ENCODE measurements at regions not wholly inside any gene's neighbourhood (a gene's known extent, or its start where the extent isn't known, plus 50 kb on each side); places are given as distances from the start of the nearest gene placed in this dataset.

DNA sequence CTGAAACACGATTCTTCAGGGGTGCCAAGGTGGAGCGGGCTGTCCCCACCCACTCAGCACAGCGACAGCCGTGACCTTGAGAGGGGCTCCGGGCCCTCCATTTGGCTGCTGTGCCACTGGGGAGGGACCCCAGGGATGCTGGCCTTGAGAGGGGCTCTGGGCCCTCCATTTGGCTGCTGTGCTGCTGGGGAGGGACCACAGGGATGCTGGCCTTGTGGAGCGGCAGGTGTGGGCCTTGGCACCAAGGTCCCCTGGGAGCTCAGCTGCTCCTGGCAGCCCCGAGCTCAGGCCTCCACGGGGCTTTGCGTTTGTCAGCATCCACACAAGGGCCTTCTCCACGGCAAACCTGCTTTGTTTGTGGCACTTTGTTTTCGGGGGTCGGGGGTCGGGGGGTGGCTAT, 137.6 kb upstream of the LPCAT1 start:
- RAD21 ChIA-PET (ENCODE audit: unreplicated experiment): no interaction called here
- Histone ChIP-seq H3K9me3 (replicated peaks; ENCODE audit: control insufficient read depth, insufficient read depth, low read length) (no peaks in the 10 kb centered on the region), H3K4me3 (no peak overlapping the region), H3K4me1 (ENCODE audit: control insufficient read depth, insufficient read depth, low read length) (no peaks in the 10 kb centered on the region), H3K36me3 (ENCODE audit: control insufficient read depth in 2 of 2, insufficient read depth in 2 of 2, low read length in 1 of 2) (no peaks in the 10 kb centered on the region), H4K20me1 (ENCODE audit: control insufficient read depth, insufficient read depth) (no peaks in the 10 kb centered on the region), H3K4me2 (ENCODE audit: control insufficient read depth, insufficient read depth) (no peak overlapping the region), H3K9ac (ENCODE audit: control insufficient read depth, insufficient read depth, low read length) (no peak overlapping the region), H3K27me3 (replicated peaks in 1 of 2; ENCODE audit: control insufficient read depth in 2 of 2, insufficient read depth in 2 of 2, low read length in 1 of 2) (peaks cover 0 to 6% of the 10 kb centered on the region in 2 experiments; a peak in 3 of 4 replicates), H3K27ac (ENCODE audit: control insufficient read depth, insufficient read depth) (no peak overlapping the region), H2AFZ (ENCODE audit: control insufficient read depth, low read depth, low read length) (no peak overlapping the region), H3K79me2 (ENCODE audit: control insufficient read depth, insufficient read depth, low read length) (no peaks in the 10 kb centered on the region)
- WGBS (ENCODE audit: insufficient coverage, insufficient replicate concordance, low lambda C conversion rate, missing lambda C conversion rate): 13% methylated on average over 13 of the region's 13 CpGs
- DNase-seq (ENCODE audit: low read depth, low spot score): no peak
- CTCF ChIA-PET: interaction anchor here (0.6 to 0.9 kb wide), 2 partner anchors 13 to 183 kb away, joined by 3 read pairs; no protein-coding TSS in a partner anchor
- ATAC-seq: no peak
- BruUV-seq (replicated peaks): no TSS peak
- intact Hi-C loops (cut with micrococcal nuclease; ENCODE audit: unreplicated experiment) (no loop called here), in situ Hi-C loops (cut with MboI) (no loop called here)
- SMC1A ChIA-PET (ENCODE audit: uncharacterized antibody, unreplicated experiment): no interaction called here
- TF ChIP-seq, protein P1, sequence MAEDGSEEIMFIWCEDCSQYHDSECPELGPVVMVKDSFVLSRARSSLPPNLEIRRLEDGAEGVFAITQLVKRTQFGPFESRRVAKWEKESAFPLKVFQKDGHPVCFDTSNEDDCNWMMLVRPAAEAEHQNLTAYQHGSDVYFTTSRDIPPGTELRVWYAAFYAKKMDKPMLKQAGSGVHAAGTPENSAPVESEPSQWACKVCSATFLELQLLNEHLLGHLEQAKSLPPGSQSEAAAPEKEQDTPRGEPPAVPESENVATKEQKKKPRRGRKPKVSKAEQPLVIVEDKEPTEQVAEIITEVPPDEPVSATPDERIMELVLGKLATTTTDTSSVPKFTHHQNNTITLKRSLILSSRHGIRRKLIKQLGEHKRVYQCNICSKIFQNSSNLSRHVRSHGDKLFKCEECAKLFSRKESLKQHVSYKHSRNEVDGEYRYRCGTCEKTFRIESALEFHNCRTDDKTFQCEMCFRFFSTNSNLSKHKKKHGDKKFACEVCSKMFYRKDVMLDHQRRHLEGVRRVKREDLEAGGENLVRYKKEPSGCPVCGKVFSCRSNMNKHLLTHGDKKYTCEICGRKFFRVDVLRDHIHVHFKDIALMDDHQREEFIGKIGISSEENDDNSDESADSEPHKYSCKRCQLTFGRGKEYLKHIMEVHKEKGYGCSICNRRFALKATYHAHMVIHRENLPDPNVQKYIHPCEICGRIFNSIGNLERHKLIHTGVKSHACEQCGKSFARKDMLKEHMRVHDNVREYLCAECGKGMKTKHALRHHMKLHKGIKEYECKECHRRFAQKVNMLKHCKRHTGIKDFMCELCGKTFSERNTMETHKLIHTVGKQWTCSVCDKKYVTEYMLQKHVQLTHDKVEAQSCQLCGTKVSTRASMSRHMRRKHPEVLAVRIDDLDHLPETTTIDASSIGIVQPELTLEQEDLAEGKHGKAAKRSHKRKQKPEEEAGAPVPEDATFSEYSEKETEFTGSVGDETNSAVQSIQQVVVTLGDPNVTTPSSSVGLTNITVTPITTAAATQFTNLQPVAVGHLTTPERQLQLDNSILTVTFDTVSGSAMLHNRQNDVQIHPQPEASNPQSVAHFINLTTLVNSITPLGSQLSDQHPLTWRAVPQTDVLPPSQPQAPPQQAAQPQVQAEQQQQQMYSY (CRISPR knock-in tag; IDR thresholded peaks at IDR 0.05): no peak
- no peak for TF ChIP-seq SIX5 (IDR thresholded peaks at IDR 0.05; ENCODE audit: low read depth, low read length, severe bottlenecking)
- TF ChIP-seq POLR2A (IDR thresholded peaks at IDR 0.05; ENCODE audit: low read depth, low read length): no peak
- TF ChIP-seq ZNF24 (IDR thresholded peaks at IDR 0.05): no peak
- TF ChIP-seq, protein P2, sequence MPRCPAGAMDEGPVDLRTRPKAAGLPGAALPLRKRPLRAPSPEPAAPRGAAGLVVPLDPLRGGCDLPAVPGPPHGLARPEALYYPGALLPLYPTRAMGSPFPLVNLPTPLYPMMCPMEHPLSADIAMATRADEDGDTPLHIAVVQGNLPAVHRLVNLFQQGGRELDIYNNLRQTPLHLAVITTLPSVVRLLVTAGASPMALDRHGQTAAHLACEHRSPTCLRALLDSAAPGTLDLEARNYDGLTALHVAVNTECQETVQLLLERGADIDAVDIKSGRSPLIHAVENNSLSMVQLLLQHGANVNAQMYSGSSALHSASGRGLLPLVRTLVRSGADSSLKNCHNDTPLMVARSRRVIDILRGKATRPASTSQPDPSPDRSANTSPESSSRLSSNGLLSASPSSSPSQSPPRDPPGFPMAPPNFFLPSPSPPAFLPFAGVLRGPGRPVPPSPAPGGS (IDR thresholded peaks at IDR 0.05; ENCODE audit: borderline replicate concordance, insufficient read depth, low read depth, low read length, poor library complexity, severe bottlenecking): no peak
- TF ChIP-seq NR2F1 (conservative IDR thresholded peaks at IDR 0.05): no peak
- TF ChIP-seq IKZF1 (conservative IDR thresholded peaks at IDR 0.05): no peak
- TF ChIP-seq NRF1 (conservative IDR thresholded peaks at IDR 0.05; ENCODE audit: low read depth, low read length): no peak
- no peak for TF ChIP-seq SPI1 (IDR thresholded peaks at IDR 0.05; ENCODE audit: borderline replicate concordance, insufficient read depth, low read depth, low read length)
- TF ChIP-seq, protein P3, sequence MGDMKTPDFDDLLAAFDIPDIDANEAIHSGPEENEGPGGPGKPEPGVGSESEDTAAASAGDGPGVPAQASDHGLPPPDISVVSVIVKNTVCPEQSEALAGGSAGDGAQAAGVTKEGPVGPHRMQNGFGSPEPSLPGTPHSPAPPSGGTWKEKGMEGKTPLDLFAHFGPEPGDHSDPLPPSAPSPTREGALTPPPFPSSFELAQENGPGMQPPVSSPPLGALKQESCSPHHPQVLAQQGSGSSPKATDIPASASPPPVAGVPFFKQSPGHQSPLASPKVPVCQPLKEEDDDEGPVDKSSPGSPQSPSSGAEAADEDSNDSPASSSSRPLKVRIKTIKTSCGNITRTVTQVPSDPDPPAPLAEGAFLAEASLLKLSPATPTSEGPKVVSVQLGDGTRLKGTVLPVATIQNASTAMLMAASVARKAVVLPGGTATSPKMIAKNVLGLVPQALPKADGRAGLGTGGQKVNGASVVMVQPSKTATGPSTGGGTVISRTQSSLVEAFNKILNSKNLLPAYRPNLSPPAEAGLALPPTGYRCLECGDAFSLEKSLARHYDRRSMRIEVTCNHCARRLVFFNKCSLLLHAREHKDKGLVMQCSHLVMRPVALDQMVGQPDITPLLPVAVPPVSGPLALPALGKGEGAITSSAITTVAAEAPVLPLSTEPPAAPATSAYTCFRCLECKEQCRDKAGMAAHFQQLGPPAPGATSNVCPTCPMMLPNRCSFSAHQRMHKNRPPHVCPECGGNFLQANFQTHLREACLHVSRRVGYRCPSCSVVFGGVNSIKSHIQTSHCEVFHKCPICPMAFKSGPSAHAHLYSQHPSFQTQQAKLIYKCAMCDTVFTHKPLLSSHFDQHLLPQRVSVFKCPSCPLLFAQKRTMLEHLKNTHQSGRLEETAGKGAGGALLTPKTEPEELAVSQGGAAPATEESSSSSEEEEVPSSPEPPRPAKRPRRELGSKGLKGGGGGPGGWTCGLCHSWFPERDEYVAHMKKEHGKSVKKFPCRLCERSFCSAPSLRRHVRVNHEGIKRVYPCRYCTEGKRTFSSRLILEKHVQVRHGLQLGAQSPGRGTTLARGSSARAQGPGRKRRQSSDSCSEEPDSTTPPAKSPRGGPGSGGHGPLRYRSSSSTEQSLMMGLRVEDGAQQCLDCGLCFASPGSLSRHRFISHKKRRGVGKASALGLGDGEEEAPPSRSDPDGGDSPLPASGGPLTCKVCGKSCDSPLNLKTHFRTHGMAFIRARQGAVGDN (IDR thresholded peaks at IDR 0.05): no peak
- no peak for TF ChIP-seq FOS (IDR thresholded peaks at IDR 0.05; ENCODE audit: borderline replicate concordance, extremely low read depth, insufficient read length)
- FAIRE-seq: no peak
- POLR2A ChIA-PET: no interaction called here

Data from GM12878 (cell line).